Parathyroid adenoma (tissue), 2 donors: ENCODE measurements at regions not wholly inside any gene's neighbourhood (a gene's known extent, or its start where the extent isn't known, plus 50 kb on each side); places are given as distances from the start of the nearest gene placed in this dataset.

Experiments
- H2AFZ ChIP-seq: fragments of 300-600 bp; sonication (generic); one replicate; pipeline ENCODE4 v1.7.0; 2017; ENCODE audit warnings: antibody characterized with exemption, mild to moderate bottlenecking
- H3K27ac ChIP-seq: fragments of 300-600 bp; sonication (generic); one replicate; pipeline ENCODE4 v1.7.0; 2017
- H3K27me3 ChIP-seq: fragments of 300-600 bp; sonication (generic); one replicate; pipeline ENCODE4 v1.7.0; 2017; ENCODE audit warnings: low read length; ENCODE audit not compliant: control insufficient read depth, insufficient read depth
- H3K36me3 ChIP-seq: fragments of 300-600 bp; sonication (generic); one replicate; pipeline ENCODE4 v1.7.0; 2017; ENCODE audit warnings: low read length; ENCODE audit not compliant: control insufficient read depth, insufficient read depth
- H3K4me1 ChIP-seq: fragments of 300-600 bp; sonication (generic); one replicate; pipeline ENCODE4 v1.7.0; 2017; ENCODE audit warnings: control low read depth
- H3K4me2 ChIP-seq: fragments of 300-600 bp; sonication (generic); one replicate; pipeline ENCODE4 v1.7.0; 2017; ENCODE audit warnings: low read length
- H3K4me3 ChIP-seq: fragments of 300-600 bp; sonication (generic); one replicate; pipeline ENCODE4 v1.7.0; 2017; ENCODE audit warnings: low read depth, low read length
- H3K79me2 ChIP-seq: fragments of 300-600 bp; sonication (generic); one replicate; pipeline ENCODE4 v1.7.0; 2017; ENCODE audit warnings: control low read depth
- H3K9ac ChIP-seq: fragments of 300-600 bp; sonication (generic); one replicate; pipeline ENCODE4 v1.7.0; 2017; ENCODE audit warnings: mild to moderate bottlenecking
- H3K9me3 ChIP-seq: fragments of 300-600 bp; sonication (generic); one replicate; pipeline ENCODE4 v1.7.0; 2017; ENCODE audit warnings: low read length; ENCODE audit not compliant: control insufficient read depth
- TF ChIP-seq, protein P1 (sequence below): fragments of 300-600 bp; sonication (generic); IDR thresholded peaks from one replicate; pipeline ENCODE4 v1.7.0; 2017; ENCODE audit warnings: antibody characterized with exemption, mild to moderate bottlenecking
- donor health status: primary hyperparathyroidism.

DNA sequence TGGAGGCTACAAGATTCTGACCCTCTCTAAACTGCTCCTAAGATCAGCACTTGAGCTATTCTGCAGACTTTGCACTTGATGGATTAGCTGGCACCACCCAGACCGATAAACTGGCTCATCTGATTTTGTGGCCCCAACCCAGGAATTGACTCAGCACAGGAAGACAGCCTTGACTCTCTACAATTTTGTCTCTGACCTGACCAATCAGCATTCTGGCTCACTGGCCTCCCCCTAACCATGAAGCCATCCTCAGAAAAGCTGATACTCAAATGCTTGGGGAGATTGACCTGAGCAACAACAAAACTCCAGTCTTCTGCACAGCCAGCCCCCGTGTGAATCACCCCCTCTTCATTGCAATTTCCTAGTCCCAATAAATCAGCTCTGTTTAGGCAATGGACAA lies 195.4 kb upstream of the PPP1R2C start:
- Histone ChIP-seq H3K36me3 (no peaks in the 10 kb centered on the region), H3K27me3 (no peaks in the 10 kb centered on the region), H2AFZ (no peak overlapping the region), H3K4me1 (no peaks in the 10 kb centered on the region), H3K9ac (no peak overlapping the region), H3K9me3 (no peaks in the 10 kb centered on the region), H3K79me2 (no peaks in the 10 kb centered on the region), H3K4me3 (no peak overlapping the region), H3K4me2 (no peak overlapping the region), H3K27ac (no peak overlapping the region)
- TF ChIP-seq, protein P1, sequence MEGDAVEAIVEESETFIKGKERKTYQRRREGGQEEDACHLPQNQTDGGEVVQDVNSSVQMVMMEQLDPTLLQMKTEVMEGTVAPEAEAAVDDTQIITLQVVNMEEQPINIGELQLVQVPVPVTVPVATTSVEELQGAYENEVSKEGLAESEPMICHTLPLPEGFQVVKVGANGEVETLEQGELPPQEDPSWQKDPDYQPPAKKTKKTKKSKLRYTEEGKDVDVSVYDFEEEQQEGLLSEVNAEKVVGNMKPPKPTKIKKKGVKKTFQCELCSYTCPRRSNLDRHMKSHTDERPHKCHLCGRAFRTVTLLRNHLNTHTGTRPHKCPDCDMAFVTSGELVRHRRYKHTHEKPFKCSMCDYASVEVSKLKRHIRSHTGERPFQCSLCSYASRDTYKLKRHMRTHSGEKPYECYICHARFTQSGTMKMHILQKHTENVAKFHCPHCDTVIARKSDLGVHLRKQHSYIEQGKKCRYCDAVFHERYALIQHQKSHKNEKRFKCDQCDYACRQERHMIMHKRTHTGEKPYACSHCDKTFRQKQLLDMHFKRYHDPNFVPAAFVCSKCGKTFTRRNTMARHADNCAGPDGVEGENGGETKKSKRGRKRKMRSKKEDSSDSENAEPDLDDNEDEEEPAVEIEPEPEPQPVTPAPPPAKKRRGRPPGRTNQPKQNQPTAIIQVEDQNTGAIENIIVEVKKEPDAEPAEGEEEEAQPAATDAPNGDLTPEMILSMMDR, result no peak

DNA sequence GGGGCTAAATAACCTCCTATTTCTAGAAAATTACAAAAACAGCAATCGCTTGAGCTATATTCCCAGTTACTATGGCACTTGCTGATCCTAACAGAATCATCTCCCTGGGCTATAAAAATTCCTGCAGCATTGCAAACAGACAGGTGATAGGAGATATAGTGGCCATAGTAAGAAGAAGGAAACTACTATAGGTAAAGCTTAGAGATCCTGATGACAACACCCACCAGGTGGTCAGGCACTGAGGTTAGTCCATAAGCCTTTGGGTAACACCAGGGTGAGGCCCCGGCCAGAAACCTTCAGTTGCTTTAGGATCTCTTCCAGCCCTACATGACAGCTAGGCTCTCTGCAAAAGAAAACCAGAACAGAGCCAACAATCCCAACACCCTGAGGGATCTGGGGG lies 197.9 kb upstream of the PPP1R2C start:
- H3K9ac ChIP-seq, result no peak overlapping the region
- no peak overlapping the region for H3K27ac ChIP-seq
- TF ChIP-seq, protein P1, result no peak
- no peaks in the 10 kb centered on the region for H3K27me3 ChIP-seq
- H3K79me2 ChIP-seq, result no peaks in the 10 kb centered on the region
- no peaks in the 10 kb centered on the region for H3K36me3 ChIP-seq
- H3K4me2 ChIP-seq, result no peak overlapping the region
- H2AFZ ChIP-seq, result no peak overlapping the region
- no peak overlapping the region for H3K4me3 ChIP-seq
- H3K9me3 ChIP-seq, result no peaks in the 10 kb centered on the region
- no peaks in the 10 kb centered on the region for H3K4me1 ChIP-seq

- Histone ChIP-seq H3K9ac (no peak overlapping the region), H3K27me3 (no peaks in the 10 kb centered on the region), H3K36me3 (no peaks in the 10 kb centered on the region), H3K9me3 (no peaks in the 10 kb centered on the region), H2AFZ (no peak overlapping the region), H3K27ac (no peak overlapping the region), H3K79me2 (no peaks in the 10 kb centered on the region), H3K4me1 (no peaks in the 10 kb centered on the region), H3K4me2 (no peak overlapping the region), H3K4me3 (no peak overlapping the region)
- TF ChIP-seq, protein P1, result no peak
These were observed 198.9 kb upstream of the PPP1R2C start for GRCh38 chrX:42976746-42977366.

GRCh38 chrX:42978655-42979379 lies 200.9 kb upstream of the PPP1R2C start:
- Histone ChIP-seq H3K4me2 (no peak overlapping the region), H3K27me3 (no peaks in the 10 kb centered on the region), H2AFZ (no peak overlapping the region), H3K4me1 (no peaks in the 10 kb centered on the region), H3K9ac (no peak overlapping the region), H3K36me3 (no peaks in the 10 kb centered on the region), H3K79me2 (no peaks in the 10 kb centered on the region), H3K27ac (no peak overlapping the region), H3K4me3 (no peak overlapping the region), H3K9me3 (no peaks in the 10 kb centered on the region)
- TF ChIP-seq, protein P1, result no peak

DNA sequence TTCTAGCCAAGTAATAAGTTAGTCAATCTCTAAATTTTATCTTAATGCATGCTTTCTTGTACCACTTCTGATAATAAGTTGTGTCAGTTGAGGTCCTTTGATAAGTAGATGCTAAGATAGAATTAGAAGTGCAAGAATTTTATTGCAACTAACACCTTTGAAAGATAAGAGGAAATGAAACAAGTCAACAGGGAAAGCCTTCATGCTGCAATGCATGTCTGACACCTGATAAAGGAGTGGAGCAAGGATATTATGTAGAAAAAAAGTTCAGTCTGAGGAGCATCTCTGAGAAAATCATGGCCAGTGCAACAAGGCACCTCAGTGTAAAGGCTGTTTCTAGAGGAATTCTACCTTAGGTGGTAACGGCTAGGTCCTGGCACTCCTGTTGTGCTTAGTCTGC lies 210.7 kb upstream of the PPP1R2C start:
- no peaks in the 10 kb centered on the region for H3K36me3 ChIP-seq
- no peaks in the 10 kb centered on the region for H3K27me3 ChIP-seq
- TF ChIP-seq, protein P1, result no peak
- no peak overlapping the region for H3K27ac ChIP-seq
- no peaks in the 10 kb centered on the region for H3K79me2 ChIP-seq
- H3K4me1 ChIP-seq, result no peaks in the 10 kb centered on the region
- no peaks in the 10 kb centered on the region for H3K9me3 ChIP-seq
- no peak overlapping the region for H3K4me3 ChIP-seq
- no peak overlapping the region for H3K9ac ChIP-seq
- H2AFZ ChIP-seq, result no peak overlapping the region
- H3K4me2 ChIP-seq, result no peak overlapping the region
